Activated naive CD4-positive, alpha-beta T cell treated with anti-CD3 and anti-CD28 coated beads, Interleukin-2, amount 50 U/mL, for 16 hours (primary cell): ENCODE measurements at regions not wholly inside any gene's neighbourhood (a gene's known extent, or its start where the extent isn't known, plus 50 kb on each side); places are given as distances from the start of the nearest gene placed in this dataset.
"Not testable (repeated sequence)": the region's sequence is repeated elsewhere in the genome, so short reads cannot be mapped to it uniquely, and the experiment has no call there.

ENCODE experiments used
- DNase-seq: peaks from one replicate; pipeline ENCODE4 v3.0.0-alpha.2; 2020

GRCh38 chr12:125518074-125518473 is 452.8 kb downstream of the AACS start:
- no peak for DNase-seq

GRCh38 chr12:125519026-125519651 is 453.9 kb downstream of the AACS start:
- DNase-seq: no peak

GRCh38 chr12:125525879-125526278 is 460.6 kb downstream of the AACS start:
- DNase-seq: no peak

- no peak for DNase-seq
Observed at GRCh38 chr12:125528281-125528680, 463.0 kb downstream of the AACS start.

GRCh38 chr12:125530201-125530600 is 465.0 kb downstream of the AACS start:
- no peak for DNase-seq

- no peak for DNase-seq
Observed at GRCh38 chr12:125530876-125531275, 465.6 kb downstream of the AACS start.

- no peak for DNase-seq
Observed at GRCh38 chr12:125531574-125531973, 466.3 kb downstream of the AACS start.

GRCh38 chr12:125533434-125534029 is 468.3 kb downstream of the AACS start:
- no peak for DNase-seq

GRCh38 chr12:125538401-125539199 is 473.4 kb downstream of the AACS start:
- no peak for DNase-seq

- DNase-seq: no peak
Observed at GRCh38 chr12:125540580-125541204, 475.5 kb downstream of the AACS start.

- no peak for DNase-seq
Observed at GRCh38 chr12:125544960-125545359, 479.7 kb downstream of the AACS start.

- no peak for DNase-seq
Observed at GRCh38 chr12:125549171-125549570, 483.9 kb downstream of the AACS start.

- DNase-seq: no peak
Observed at GRCh38 chr12:125549836-125550235, 484.6 kb downstream of the AACS start.

- no peak for DNase-seq
Observed at GRCh38 chr12:125552295-125552694, 487.1 kb downstream of the AACS start.

- DNase-seq: not testable (repeated sequence)
Observed at GRCh38 chr12:125561008-125561407, 495.8 kb downstream of the AACS start.

GRCh38 chr12:125564753-125565152 is 499.5 kb downstream of the AACS start:
- no peak for DNase-seq

GRCh38 chr12:125567581-125567980 is 502.3 kb downstream of the AACS start:
- no peak for DNase-seq

- DNase-seq: no peak
Observed at GRCh38 chr12:125568306-125568705, 503.1 kb downstream of the AACS start.

- DNase-seq: no peak
Observed at GRCh38 chr12:125573271-125573670, 508.0 kb downstream of the AACS start.

GRCh38 chr12:125577334-125577733 is 512.1 kb downstream of the AACS start:
- DNase-seq: no peak

GRCh38 chr12:125579916-125580315 is 514.7 kb downstream of the AACS start:
- DNase-seq: no peak

- no peak for DNase-seq
Observed at GRCh38 chr12:125583071-125583470, 517.8 kb downstream of the AACS start.

GRCh38 chr12:125586441-125586840 is 521.2 kb downstream of the AACS start:
- no peak for DNase-seq

GRCh38 chr12:125593269-125593668 is 528.0 kb downstream of the AACS start:
- DNase-seq: no peak
